ENCODE measurements at regions not wholly inside any gene's neighbourhood (a gene's known extent, or its start where the extent isn't known, plus 50 kb on each side); places are given as distances from the start of the nearest gene placed in this dataset.
"Not testable (repeated sequence)": the region's sequence is repeated elsewhere in the genome, so short reads cannot be mapped to it uniquely, and the experiment has no call there.

- H3K4me2 ChIP-seq (ENCODE audit: low read length) = no peak overlapping the region
- H3F3A ChIP-seq (ENCODE audit: control insufficient read depth, insufficient read depth) = no peaks in the 10 kb centered on the region
- no peak overlapping the region for H3K27ac ChIP-seq (ENCODE audit: low read depth, low read length)
- H3K9me2 ChIP-seq (replicated peaks; ENCODE audit: control insufficient read depth, low read length) = no peaks in the 10 kb centered on the region
- H3K4me3 ChIP-seq (ENCODE audit: low read length) = no peak overlapping the region
- peaks cover 12% of the 10 kb centered on the region; the same call in 1 of the 2 replicates for H3K9me3 ChIP-seq (ENCODE audit: control insufficient read depth, insufficient read depth, low read length)
- H3K79me2 ChIP-seq (ENCODE audit: control insufficient read depth, low read length) = no peaks in the 10 kb centered on the region
- TF ChIP-seq CTCF (IDR thresholded peaks at IDR 0.05; ENCODE audit: low read depth, low read length, poor library complexity, severe bottlenecking) = no peak
- TF ChIP-seq EZH2phosphoT487 (IDR thresholded peaks at IDR 0.05; ENCODE audit: borderline replicate concordance, low read length) = no peak
- no peaks in the 10 kb centered on the region for H3K27me3 ChIP-seq (ENCODE audit: control insufficient read depth, low read length)
- no peaks in the 10 kb centered on the region for H3K36me3 ChIP-seq (ENCODE audit: control insufficient read depth, low read length)
- no peaks in the 10 kb centered on the region for H3K4me1 ChIP-seq (ENCODE audit: control insufficient read depth, low read length)
- no peaks in the 10 kb centered on the region for H4K20me1 ChIP-seq (ENCODE audit: control insufficient read depth, insufficient read depth, low read depth, low read length)
These were observed 238.5 kb upstream of the GALNT17 start for GRCh38 chr7:70893422-70893821.

- Histone ChIP-seq H3F3A (ENCODE audit: control insufficient read depth, insufficient read depth) (no peaks in the 10 kb centered on the region), H3K4me2 (ENCODE audit: low read length) (no peak overlapping the region), H3K4me1 (ENCODE audit: control insufficient read depth, low read length) (no peaks in the 10 kb centered on the region), H3K4me3 (ENCODE audit: low read length) (no peak overlapping the region), H4K20me1 (ENCODE audit: control insufficient read depth, insufficient read depth, low read depth, low read length) (no peaks in the 10 kb centered on the region), H3K27ac (ENCODE audit: low read depth, low read length) (no peak overlapping the region), H3K27me3 (ENCODE audit: control insufficient read depth, low read length) (no peaks in the 10 kb centered on the region), H3K9me2 (replicated peaks; ENCODE audit: control insufficient read depth, low read length) (no peaks in the 10 kb centered on the region), H3K36me3 (ENCODE audit: control insufficient read depth, low read length) (no peaks in the 10 kb centered on the region), H3K79me2 (ENCODE audit: control insufficient read depth, low read length) (no peaks in the 10 kb centered on the region), H3K9me3 (ENCODE audit: control insufficient read depth, insufficient read depth, low read length) (peaks cover 12% of the 10 kb centered on the region; the same call in 1 of the 2 replicates)
- TF ChIP-seq CTCF (IDR thresholded peaks at IDR 0.05; ENCODE audit: low read depth, low read length, poor library complexity, severe bottlenecking) = no peak
- no peak for TF ChIP-seq EZH2phosphoT487 (IDR thresholded peaks at IDR 0.05; ENCODE audit: borderline replicate concordance, low read length)
These were observed 237.8 kb upstream of the GALNT17 start for GRCh38 chr7:70893971-70894715.

- TF ChIP-seq CTCF (IDR thresholded peaks at IDR 0.05; ENCODE audit: low read depth, low read length, poor library complexity, severe bottlenecking) (no peak), EZH2phosphoT487 (IDR thresholded peaks at IDR 0.05; ENCODE audit: borderline replicate concordance, low read length) (no peak)
- no peaks in the 10 kb centered on the region for H3K4me1 ChIP-seq (ENCODE audit: control insufficient read depth, low read length)
- H3K27me3 ChIP-seq (ENCODE audit: control insufficient read depth, low read length) = no peaks in the 10 kb centered on the region
- no peaks in the 10 kb centered on the region for H3K9me2 ChIP-seq (replicated peaks; ENCODE audit: control insufficient read depth, low read length)
- no peaks in the 10 kb centered on the region for H3K36me3 ChIP-seq (ENCODE audit: control insufficient read depth, low read length)
- H3K4me3 ChIP-seq (ENCODE audit: low read length) = no peak overlapping the region
- H3K4me2 ChIP-seq (ENCODE audit: low read length) = no peak overlapping the region
- no peaks in the 10 kb centered on the region for H3K79me2 ChIP-seq (ENCODE audit: control insufficient read depth, low read length)
- no peaks in the 10 kb centered on the region for H3F3A ChIP-seq (ENCODE audit: control insufficient read depth, insufficient read depth)
- peaks cover 9% of the 10 kb centered on the region; the same call in 1 of the 2 replicates for H3K9me3 ChIP-seq (ENCODE audit: control insufficient read depth, insufficient read depth, low read length)
- no peak overlapping the region for H3K27ac ChIP-seq (ENCODE audit: low read depth, low read length)
- no peaks in the 10 kb centered on the region for H4K20me1 ChIP-seq (ENCODE audit: control insufficient read depth, insufficient read depth, low read depth, low read length)
These were observed 237.1 kb upstream of the GALNT17 start for GRCh38 chr7:70894799-70895198.

GRCh38 chr7:70895337-70896200 is 236.4 kb upstream of the GALNT17 start:
- not testable (repeated sequence) for H4K20me1 ChIP-seq (ENCODE audit: control insufficient read depth, insufficient read depth, low read depth, low read length); H3K27ac ChIP-seq (ENCODE audit: low read depth, low read length); H3K4me1 ChIP-seq (ENCODE audit: control insufficient read depth, low read length); H3K4me3 ChIP-seq (ENCODE audit: low read length); H3K79me2 ChIP-seq (ENCODE audit: control insufficient read depth, low read length); H3K36me3 ChIP-seq (ENCODE audit: control insufficient read depth, low read length); H3F3A ChIP-seq (ENCODE audit: control insufficient read depth, insufficient read depth); H3K4me2 ChIP-seq (ENCODE audit: low read length); H3K9me2 ChIP-seq (replicated peaks; ENCODE audit: control insufficient read depth, low read length); H3K27me3 ChIP-seq (ENCODE audit: control insufficient read depth, low read length); H3K9me3 ChIP-seq (ENCODE audit: control insufficient read depth, insufficient read depth, low read length)
